ENCODE measurements at regions not wholly inside any gene's neighbourhood (a gene's known extent, or its start where the extent isn't known, plus 50 kb on each side); places are given as distances from the start of the nearest gene placed in this dataset.

- no peak for DNase-seq
These were observed 880.2 kb downstream of the NLGN4Y start for GRCh38 chrY:15404551-15404950.

GRCh38 chrY:15415165-15415564, 890.8 kb downstream of the NLGN4Y start:
- DNase-seq = no peak

GRCh38 chrY:15418613-15419012, 894.3 kb downstream of the NLGN4Y start:
- DNase-seq = no peak

- peak; percentile 18 for DNase-seq
These were observed 900.4 kb downstream of the NLGN4Y start for GRCh38 chrY:15424665-15425132.

- no peak for DNase-seq
These were observed 915.8 kb downstream of the NLGN4Y start for GRCh38 chrY:15440021-15440695.

GRCh38 chrY:15440696-15441408, 916.5 kb downstream of the NLGN4Y start:
- DNase-seq = no peak

- DNase-seq = no peak
These were observed 917.5 kb downstream of the NLGN4Y start for GRCh38 chrY:15441878-15442277.

- DNase-seq = no peak
These were observed 921.5 kb downstream of the NLGN4Y start for GRCh38 chrY:15445871-15446270.

- DNase-seq = no peak
These were observed 922.5 kb downstream of the NLGN4Y start for GRCh38 chrY:15446861-15447260.

- DNase-seq = no peak
These were observed 923.6 kb downstream of the NLGN4Y start for GRCh38 chrY:15447959-15448358.

GRCh38 chrY:15455133-15455937, 931.0 kb downstream of the NLGN4Y start:
- DNase-seq = no peak

GRCh38 chrY:15455980-15456469, 931.7 kb downstream of the NLGN4Y start:
- peak; percentile 73 for DNase-seq

GRCh38 chrY:15456491-15456890, 932.2 kb downstream of the NLGN4Y start:
- peak; percentile 5 for DNase-seq

GRCh38 chrY:15457682-15458081, 933.4 kb downstream of the NLGN4Y start:
- DNase-seq = no peak

- no peak for DNase-seq
These were observed 934.1 kb downstream of the NLGN4Y start for GRCh38 chrY:15458426-15458825.

- no peak for DNase-seq
These were observed 941.6 kb downstream of the NLGN4Y start for GRCh38 chrY:15465880-15466279.

- no peak for DNase-seq
These were observed 942.6 kb downstream of the NLGN4Y start for GRCh38 chrY:15466891-15467290.

- no peak for DNase-seq
These were observed 943.8 kb downstream of the NLGN4Y start for GRCh38 chrY:15468091-15468490.

- no peak for DNase-seq
These were observed 947.0 kb downstream of the NLGN4Y start for GRCh38 chrY:15471371-15471770.

- no peak for DNase-seq
These were observed 954.1 kb downstream of the NLGN4Y start for GRCh38 chrY:15478348-15478963.

GRCh38 chrY:15500536-15500935, 976.2 kb downstream of the NLGN4Y start:
- DNase-seq = no peak

- DNase-seq = no peak
These were observed 976.9 kb downstream of the NLGN4Y start for GRCh38 chrY:15501181-15501580.

GRCh38 chrY:15510288-15510687, 986.0 kb downstream of the NLGN4Y start:
- no peak for DNase-seq

All from stimulated activated CD4-positive, alpha-beta T cell treated with anti-CD3 and anti-CD28 coated beads, Interleukin-15, amount 100 ng/mL, for 24 hours (primary cell).